GM06990 (cell line): ENCODE measurements at regions not wholly inside any gene's neighbourhood (a gene's known extent, or its start where the extent isn't known, plus 50 kb on each side); places are given as distances from the start of the nearest gene placed in this dataset.

Source experiments
- DNase-seq: peaks from one replicate; pipeline ENCODE4 v3.0.0-alpha.2; 2011; ENCODE audit not compliant: insufficient read length; ENCODE audit errors: extremely low read depth
- H3K27me3 ChIP-seq: replicated peaks from 2 replicates; pipeline ENCODE4 v1.6.0; 2011; ENCODE audit warnings: low read length; ENCODE audit not compliant: control insufficient read depth, insufficient read depth
- H3K36me3 ChIP-seq: 2 replicates; pipeline ENCODE4 v1.5.1; 2011; ENCODE audit warnings: low read length; ENCODE audit not compliant: control insufficient read depth, insufficient read depth
- H3K4me3 ChIP-seq: replicated peaks from 2 replicates; pipeline ENCODE4 v1.5.1; 2011; ENCODE audit warnings: low read depth, mild to moderate bottlenecking, control low read depth, low read length
- CTCF ChIP-seq: IDR thresholded peaks from 2 replicates; pipeline ENCODE4 v1.5.1; 2011; ENCODE audit warnings: low read length, control low read depth, mild to moderate bottlenecking, inconsistent platforms; ENCODE audit not compliant: insufficient read depth, poor library complexity, severe bottlenecking

- H3K27me3 ChIP-seq, result no peaks in the 10 kb centered on the region
- H3K36me3 ChIP-seq, result no peaks in the 10 kb centered on the region
- H3K4me3 ChIP-seq, result no peak overlapping the region
- DNase-seq, result no peak
- no peak for TF ChIP-seq CTCF
These were observed 49.7 kb upstream of the PRDX6 start for GRCh38 chr1:173427146-173428054.
